HT-29 (cell line): ENCODE measurements at regions not wholly inside any gene's neighbourhood (a gene's known extent, or its start where the extent isn't known, plus 50 kb on each side); places are given as distances from the start of the nearest gene placed in this dataset.
A peak's percentile ranks its signal among the peaks of the same experiment; 100 is the strongest.

Experiments
- DNase-seq: peaks from one replicate; pipeline ENCODE4 v3.0.0-alpha.2; 2015; ENCODE audit warnings: low spot score

DNA sequence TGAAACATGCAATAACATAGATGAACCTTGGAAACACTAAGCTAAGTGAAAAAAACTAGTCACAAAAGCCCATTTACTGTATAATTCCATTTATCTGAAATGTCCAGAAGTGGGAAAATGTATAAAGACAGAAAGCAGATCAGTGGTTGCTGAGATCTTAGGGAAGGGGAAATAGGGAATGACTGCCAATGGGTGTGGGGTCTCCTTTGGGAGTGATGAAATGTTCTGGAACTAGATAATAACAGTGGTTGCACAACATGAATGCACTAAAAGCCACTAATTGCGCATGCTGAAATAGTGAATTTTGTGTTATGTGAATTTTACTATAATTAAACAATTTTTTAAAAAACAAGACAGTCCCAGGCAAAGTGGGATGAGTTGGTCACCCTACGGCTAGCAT is 472.8 kb downstream of the CCDC171 start:
- no peak for DNase-seq

- no peak for DNase-seq
Observed at GRCh38 chr9:16026886-16027285, 474.0 kb downstream of the CCDC171 start.

- no peak for DNase-seq
Observed at GRCh38 chr9:16028548-16028947, 475.7 kb downstream of the CCDC171 start.

- DNase-seq, result no peak
Observed at GRCh38 chr9:16029046-16029615, 476.3 kb downstream of the CCDC171 start.

GRCh38 chr9:16029796-16030363 is 477.0 kb downstream of the CCDC171 start:
- DNase-seq, result no peak

DNA sequence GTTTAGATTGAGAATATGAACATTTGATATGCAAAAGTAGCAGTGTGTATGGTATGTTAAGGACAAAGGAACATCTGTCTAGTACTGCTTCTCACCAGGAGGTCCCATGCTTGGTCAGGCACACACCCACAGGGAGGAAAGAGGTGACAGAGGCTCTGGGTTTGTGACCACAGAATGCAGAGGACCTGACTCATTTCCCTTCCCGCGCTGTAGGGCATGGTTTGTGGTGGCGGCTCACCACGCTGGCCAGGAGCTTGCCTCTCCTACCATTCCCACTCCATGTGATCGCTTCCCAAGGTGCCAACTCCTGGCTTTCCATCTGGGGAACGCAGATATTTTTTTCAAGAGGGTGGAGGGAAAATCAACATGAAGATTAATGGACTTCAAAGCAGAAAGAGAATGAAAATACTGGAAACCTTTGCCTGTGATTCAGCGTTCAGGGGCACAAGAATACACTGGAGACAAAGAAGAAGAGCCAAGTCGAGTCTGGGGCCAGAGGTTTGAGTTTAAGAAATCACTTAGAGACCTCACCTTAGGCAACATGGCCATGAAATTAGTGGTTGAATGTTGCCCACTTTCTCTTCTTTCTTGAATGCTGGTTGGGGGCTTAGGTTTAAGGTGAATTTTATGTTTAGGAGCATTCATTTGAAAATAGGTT is 477.8 kb downstream of the CCDC171 start:
- DNase-seq, result no peak

DNA sequence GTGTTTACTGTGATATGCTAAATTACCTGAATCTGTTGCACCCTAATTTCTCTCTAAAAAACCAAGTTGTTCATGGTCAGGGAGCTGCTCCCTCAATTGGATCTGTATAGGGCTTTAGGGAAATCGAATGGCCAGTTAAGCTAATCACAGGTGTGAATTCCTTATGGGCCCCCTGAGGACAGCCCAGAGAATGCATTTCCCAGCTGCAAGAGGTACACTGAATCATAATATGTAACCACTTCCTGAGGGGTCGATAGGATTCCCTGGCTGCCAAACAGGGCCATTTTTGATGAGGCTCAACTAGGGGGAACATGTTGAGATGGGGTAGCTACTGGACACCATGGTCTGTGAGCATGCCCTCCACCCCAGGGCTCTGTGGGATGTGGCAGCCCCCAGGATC is 478.6 kb downstream of the CCDC171 start:
- DNase-seq, result no peak

- no peak for DNase-seq
Observed at GRCh38 chr9:16031971-16032370, 479.1 kb downstream of the CCDC171 start.

DNA sequence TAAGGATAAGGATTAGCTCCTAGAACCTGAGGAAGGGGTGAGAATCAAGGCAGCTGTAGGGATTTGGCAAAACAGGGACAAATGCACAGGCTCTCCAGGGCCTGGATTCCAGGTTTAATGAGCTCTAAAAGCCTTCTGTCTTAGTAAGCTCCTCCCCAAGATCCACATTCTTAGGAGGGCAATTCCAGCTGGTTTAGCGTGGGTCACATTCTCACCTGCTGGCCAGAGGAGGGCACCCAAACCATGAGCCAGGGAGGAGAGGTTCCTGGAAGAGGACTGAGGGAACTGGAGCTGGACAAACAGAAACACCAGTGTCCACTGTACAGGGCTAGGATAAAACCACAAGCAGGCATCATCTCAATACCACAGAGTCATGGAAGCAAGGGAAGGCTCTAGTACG is 480.0 kb downstream of the CCDC171 start:
- peak; percentile 36 for DNase-seq

DNA sequence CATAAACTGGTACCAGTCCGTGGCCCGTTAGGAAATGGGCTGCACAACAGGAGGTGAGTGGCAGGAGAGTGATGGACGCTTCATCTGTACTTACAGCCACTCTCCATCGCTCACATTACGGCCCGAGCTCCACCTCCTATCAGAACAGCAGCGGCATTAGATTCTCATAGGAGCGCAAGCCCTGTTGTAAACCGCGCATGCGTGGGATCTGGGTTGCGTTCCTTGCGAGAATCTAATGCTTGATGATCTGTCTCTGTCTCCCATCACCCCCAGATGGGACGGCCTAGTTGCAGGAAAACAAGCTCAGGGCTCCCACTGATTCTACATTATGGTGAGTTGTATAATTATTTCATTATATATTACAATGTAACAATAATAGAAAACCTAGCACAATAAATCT is 480.4 kb downstream of the CCDC171 start:
- no peak for DNase-seq

GRCh38 chr9:16033921-16034691 is 481.3 kb downstream of the CCDC171 start:
- no peak for DNase-seq

- DNase-seq, result peak; percentile 72
Observed at GRCh38 chr9:16039218-16039987, 486.6 kb downstream of the CCDC171 start.

DNA sequence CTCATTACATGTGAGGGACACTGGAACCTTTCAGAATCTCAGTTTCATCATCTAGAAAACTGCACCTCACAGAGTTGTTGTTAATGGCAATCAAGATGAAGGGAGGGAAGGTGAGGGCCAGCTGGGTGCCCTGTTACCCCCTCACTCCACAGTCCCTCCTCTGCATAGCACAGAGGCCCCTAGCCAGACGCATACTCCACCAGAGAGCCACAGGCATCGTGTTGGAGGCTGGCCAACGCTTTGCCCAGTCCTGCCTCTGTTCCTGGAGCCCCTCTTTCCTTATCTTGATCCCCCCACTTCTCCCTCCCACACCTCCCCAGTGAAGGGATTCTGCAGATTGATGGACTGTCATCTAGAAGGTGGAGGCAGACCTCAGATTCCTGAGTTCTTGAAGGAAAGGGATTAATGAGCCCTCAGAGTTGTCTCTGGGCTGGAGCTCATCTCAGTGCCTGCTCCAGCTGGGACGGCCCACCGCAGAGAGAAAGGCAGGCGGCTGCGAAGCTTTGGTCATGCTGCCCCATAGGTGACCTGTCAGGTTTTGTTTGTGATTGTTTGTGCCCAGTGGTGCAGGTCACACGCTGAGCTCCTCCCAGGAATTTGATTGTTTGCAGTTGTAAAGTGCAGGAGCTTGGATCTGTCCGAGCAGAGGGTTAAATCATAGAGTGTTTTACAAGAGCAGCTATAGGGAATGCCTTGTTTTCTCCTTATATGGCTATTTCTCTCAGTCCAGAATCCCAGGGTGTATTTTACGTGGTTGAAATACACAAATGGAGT is 487.3 kb downstream of the CCDC171 start:
- peak; percentile 65 for DNase-seq

DNA sequence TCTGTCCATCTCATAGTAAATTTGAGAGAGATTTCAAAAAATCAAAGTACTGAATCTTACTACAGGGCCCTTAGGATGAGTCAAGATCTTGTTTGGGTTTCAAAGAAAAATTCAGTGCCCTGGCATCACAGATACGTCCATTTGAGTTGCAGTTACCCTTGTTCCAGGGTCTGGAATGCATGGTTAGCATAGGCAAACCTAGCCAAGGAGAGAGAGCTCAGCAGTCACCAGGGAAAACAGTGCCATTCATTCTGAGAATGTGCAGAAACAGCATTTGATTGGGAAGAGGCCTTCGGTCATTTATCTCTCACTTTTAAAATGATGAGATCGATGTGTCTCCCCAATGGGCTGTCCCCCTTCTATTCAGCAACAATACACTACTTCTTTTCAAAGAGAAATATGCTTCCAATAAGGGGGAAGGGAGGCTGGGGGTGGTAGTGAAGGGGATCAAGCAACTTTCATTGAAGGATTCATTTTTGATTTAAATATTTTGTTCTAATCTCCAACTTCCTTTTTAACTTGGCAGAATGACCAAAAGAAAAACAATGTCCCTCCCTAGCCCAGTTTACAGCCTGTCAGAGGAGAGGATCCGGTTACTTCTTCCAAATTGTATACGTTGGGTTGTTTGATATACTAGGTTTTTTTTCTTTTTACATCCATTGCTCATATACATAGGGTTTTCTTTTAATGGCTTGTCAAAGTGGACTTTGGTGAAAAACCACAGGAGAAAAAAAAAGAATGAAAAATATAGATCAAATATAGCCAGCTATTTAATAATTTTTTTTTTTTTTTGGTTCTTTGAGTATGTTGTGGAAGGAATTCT is 491.1 kb downstream of the CCDC171 start:
- DNase-seq, result no peak

DNA sequence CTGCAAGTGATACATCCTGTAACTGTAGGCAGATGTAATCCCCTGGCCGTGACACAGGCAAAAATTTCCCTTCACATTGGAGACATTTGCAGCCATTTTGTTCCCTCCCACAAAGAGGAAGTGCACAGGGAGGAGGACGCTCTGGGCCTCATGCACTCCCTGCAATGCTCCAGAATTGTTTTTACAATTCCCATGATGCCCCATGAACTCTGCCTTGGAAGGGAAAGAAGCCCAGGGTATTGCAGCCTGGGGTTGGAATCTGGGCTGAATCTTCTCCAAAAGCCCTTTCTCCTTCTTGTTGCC is 491.7 kb downstream of the CCDC171 start:
- no peak for DNase-seq

DNA sequence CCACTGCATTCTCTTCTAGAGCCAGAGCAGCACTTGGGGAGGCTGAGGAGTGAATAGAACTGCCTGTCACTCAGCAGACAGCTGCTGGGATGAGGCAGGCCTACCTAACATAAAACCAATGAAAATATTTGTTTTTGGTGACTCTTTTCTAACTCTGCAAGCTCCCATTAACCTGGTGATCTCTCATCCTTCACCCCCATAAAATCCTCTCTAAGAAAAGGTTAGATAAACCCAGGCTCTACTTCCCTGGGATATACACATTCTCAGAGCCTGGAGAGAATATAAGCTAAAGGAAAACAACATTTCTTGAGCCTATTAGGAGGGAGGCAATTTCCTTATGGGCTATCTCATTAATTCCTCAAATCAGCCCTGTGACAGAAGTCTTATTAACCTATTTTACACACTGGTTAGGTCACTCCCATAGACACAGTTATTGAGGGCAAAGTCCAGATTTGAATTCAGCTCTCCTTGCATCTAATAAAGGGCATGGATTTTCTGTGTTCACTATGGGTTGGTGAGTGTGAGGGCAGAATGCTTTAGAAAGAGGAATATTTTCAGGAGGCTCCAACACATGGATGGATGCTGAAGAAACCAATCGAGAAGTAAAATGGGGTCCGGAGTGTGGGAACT is 492.9 kb downstream of the CCDC171 start:
- DNase-seq, result no peak

DNA sequence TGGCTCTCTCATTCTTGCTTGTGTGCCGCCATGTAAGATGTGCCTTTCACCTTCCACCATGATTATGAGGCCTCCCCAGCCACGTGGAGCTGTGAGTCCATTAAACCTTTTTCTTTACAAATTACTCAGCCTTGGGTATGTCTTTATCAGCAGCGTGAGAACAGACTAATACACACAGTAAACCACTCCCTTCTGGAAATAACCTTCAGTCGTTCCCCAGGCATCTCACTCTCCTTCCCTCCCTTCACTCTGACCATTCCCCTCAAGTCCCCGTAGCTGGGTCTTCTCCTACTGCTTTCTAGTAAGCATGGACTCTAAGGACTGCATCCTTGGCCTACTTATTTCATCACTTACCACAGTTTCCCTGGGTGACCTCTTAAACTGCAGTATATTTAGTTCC is 493.9 kb downstream of the CCDC171 start:
- no peak for DNase-seq

- DNase-seq, result no peak
Observed at GRCh38 chr9:16048129-16048528, 495.3 kb downstream of the CCDC171 start.

- no peak for DNase-seq
Observed at GRCh38 chr9:16052146-16052545, 499.3 kb downstream of the CCDC171 start.
